Thyroid gland (tissue), 4 donors: ENCODE measurements at regions not wholly inside any gene's neighbourhood (a gene's known extent, or its start where the extent isn't known, plus 50 kb on each side); places are given as distances from the start of the nearest gene placed in this dataset.

Experiments used
- POLR2A ChIP-seq, 2 donors: fragments of 450-650 bp; IDR thresholded peaks; one replicate each; pipeline ENCODE4 v1.6.1; 2017; ENCODE audit warnings: antibody characterized with exemption in 2 of 2, mild to moderate bottlenecking in 2 of 2, moderate library complexity in 1 of 2
- TF ChIP-seq, protein P1 (sequence below), 6 experiments: fragments of 200-600 bp in 3 of 6; fragments of 450-650 bp in 3 of 6; sonication (generic) in 3 of 6; IDR thresholded peaks; one replicate each; pipeline ENCODE4 v1.5.1; 2016 to 2019; ENCODE audit warnings: antibody characterized with exemption in 6 of 6, mild to moderate bottlenecking in 2 of 6, inconsistent platforms in 1 of 6, moderate library complexity in 1 of 6

DNA sequence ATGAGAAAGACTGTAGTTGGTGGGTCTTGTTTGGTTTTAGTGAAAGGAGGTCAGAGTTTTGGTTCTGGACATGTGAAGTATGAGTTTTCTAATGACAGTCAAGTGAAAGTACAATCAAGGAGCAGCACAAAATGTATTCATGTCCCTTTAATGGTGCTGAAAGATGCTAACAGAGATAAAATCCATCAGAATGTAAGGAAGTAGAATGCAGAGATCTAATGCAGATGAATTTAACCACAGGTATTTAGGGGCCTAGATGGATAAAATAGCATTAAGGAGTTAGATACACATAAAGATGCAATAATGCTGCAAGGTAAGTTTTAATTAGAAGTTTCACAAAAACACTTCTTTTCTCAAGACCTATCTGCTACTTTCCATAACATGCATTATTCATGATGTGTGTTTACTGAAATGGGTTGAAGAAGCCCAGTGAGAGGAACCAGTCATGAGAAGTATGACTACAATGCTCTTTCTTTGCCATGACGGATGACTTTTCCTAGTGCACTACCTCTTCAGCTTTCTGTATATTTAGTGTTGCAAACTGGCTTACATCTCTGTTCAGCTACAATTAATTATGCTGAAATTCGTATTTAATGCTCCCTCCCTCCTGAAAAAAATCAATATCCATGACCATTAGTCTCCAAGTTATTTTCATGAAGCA lies 222.9 kb upstream of the HTR2A start:
- TF ChIP-seq, protein P1, sequence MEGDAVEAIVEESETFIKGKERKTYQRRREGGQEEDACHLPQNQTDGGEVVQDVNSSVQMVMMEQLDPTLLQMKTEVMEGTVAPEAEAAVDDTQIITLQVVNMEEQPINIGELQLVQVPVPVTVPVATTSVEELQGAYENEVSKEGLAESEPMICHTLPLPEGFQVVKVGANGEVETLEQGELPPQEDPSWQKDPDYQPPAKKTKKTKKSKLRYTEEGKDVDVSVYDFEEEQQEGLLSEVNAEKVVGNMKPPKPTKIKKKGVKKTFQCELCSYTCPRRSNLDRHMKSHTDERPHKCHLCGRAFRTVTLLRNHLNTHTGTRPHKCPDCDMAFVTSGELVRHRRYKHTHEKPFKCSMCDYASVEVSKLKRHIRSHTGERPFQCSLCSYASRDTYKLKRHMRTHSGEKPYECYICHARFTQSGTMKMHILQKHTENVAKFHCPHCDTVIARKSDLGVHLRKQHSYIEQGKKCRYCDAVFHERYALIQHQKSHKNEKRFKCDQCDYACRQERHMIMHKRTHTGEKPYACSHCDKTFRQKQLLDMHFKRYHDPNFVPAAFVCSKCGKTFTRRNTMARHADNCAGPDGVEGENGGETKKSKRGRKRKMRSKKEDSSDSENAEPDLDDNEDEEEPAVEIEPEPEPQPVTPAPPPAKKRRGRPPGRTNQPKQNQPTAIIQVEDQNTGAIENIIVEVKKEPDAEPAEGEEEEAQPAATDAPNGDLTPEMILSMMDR (IDR thresholded peaks at IDR 0.05) = no peak
- TF ChIP-seq POLR2A (IDR thresholded peaks at IDR 0.05) = no peak
